GM12875 (cell line): ENCODE measurements at regions not wholly inside any gene's neighbourhood (a gene's known extent, or its start where the extent isn't known, plus 50 kb on each side); places are given as distances from the start of the nearest gene placed in this dataset.

Experiments
- H3K4me3 ChIP-seq: one replicate; pipeline ENCODE4 v1.5.1; 2011; ENCODE audit warnings: low read depth, low read length, control low read depth
- CTCF ChIP-seq: IDR thresholded peaks from 2 replicates; pipeline ENCODE4 v1.5.1; 2011; ENCODE audit warnings: low read depth, mild to moderate bottlenecking, control low read depth, inconsistent platforms, low read length, moderate library complexity, borderline replicate concordance; ENCODE audit not compliant: insufficient read depth

- no peak for TF ChIP-seq CTCF
- no peak overlapping the region for H3K4me3 ChIP-seq
Observed at GRCh38 chr15:59941612-59942011, 62.5 kb upstream of the FOXB1 start.

GRCh38 chr15:59940928-59941327 is 63.2 kb upstream of the FOXB1 start:
- H3K4me3 ChIP-seq: no peak overlapping the region
- no peak for TF ChIP-seq CTCF

GRCh38 chr15:59940456-59940855 is 63.7 kb upstream of the FOXB1 start:
- TF ChIP-seq CTCF: no peak
- H3K4me3 ChIP-seq: no peak overlapping the region

- no peak overlapping the region for H3K4me3 ChIP-seq
- TF ChIP-seq CTCF: no peak
Observed at GRCh38 chr15:59936741-59937140, 67.4 kb upstream of the FOXB1 start.

- no peak for TF ChIP-seq CTCF
- no peak overlapping the region for H3K4me3 ChIP-seq
Observed at GRCh38 chr15:59933607-59934006, 70.5 kb upstream of the FOXB1 start.

- H3K4me3 ChIP-seq: no peak overlapping the region
Observed at GRCh38 chr15:59931646-59932261, 72.4 kb upstream of the FOXB1 start.

More at GRCh38 chr15:59931646-59932261, 72.4 kb upstream of the FOXB1 start:
- TF ChIP-seq CTCF: no peak
